ENCODE measurements at regions not wholly inside any gene's neighbourhood (a gene's known extent, or its start where the extent isn't known, plus 50 kb on each side); places are given as distances from the start of the nearest gene placed in this dataset.

- TF ChIP-seq CTCF (IDR thresholded peaks at IDR 0.05; ENCODE audit: unreplicated experiment): no peak
- Mint-ChIP-seq H3K36me3 (no peaks in the 10 kb centered on the region), H3K9me3 (no peaks in the 10 kb centered on the region), H3K4me3 (no peak overlapping the region), H3K4me1 (no peaks in the 10 kb centered on the region), H3K27ac (no peak overlapping the region), H3K27me3 (ENCODE audit: low read depth) (no peaks in the 10 kb centered on the region)
- no peak for DNase-seq (ENCODE audit: low spot score in 2 of 2, unreplicated experiment in 2 of 2)
These were observed 166.9 kb upstream of the ATXN7L3B start for GRCh38 chr12:74370608-74371216.

DNA sequence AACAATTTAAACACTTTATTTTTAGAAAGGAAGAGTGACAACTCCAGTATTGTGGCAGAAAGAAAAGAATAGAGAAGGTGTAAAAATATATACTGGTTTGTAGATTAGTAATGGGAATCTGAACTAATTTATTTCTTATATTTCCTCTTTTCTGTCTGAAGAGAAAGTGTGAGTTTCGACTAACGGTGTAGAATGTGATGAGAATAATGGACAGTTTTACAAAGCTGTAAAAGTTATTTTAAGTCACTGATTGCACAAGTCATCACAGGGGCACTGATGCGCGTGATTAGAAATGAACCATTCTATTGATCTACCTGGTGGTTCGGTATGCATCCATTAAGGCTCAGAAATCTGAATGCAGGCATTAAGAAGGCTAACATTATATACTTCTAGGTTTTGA is 158.5 kb upstream of the ATXN7L3B start:
- no peaks in the 10 kb centered on the region for H3K4me1 Mint-ChIP-seq
- no peak for TF ChIP-seq CTCF (IDR thresholded peaks at IDR 0.05; ENCODE audit: unreplicated experiment)
- no peak overlapping the region for H3K27ac Mint-ChIP-seq
- H3K36me3 Mint-ChIP-seq: no peaks in the 10 kb centered on the region
- no peak for DNase-seq (ENCODE audit: low spot score in 2 of 2, unreplicated experiment in 2 of 2)
- no peak overlapping the region for H3K4me3 Mint-ChIP-seq
- no peaks in the 10 kb centered on the region for H3K27me3 Mint-ChIP-seq (ENCODE audit: low read depth)
- no peaks in the 10 kb centered on the region for H3K9me3 Mint-ChIP-seq

GRCh38 chr12:74381958-74382357 is 155.7 kb upstream of the ATXN7L3B start:
- no peaks in the 10 kb centered on the region for H3K4me1 Mint-ChIP-seq
- TF ChIP-seq CTCF (IDR thresholded peaks at IDR 0.05; ENCODE audit: unreplicated experiment): no peak
- H3K36me3 Mint-ChIP-seq: no peaks in the 10 kb centered on the region
- H3K27me3 Mint-ChIP-seq (ENCODE audit: low read depth): no peaks in the 10 kb centered on the region
- H3K27ac Mint-ChIP-seq: no peak overlapping the region
- H3K4me3 Mint-ChIP-seq: no peak overlapping the region
- no peak for DNase-seq (ENCODE audit: low spot score in 2 of 2, unreplicated experiment in 2 of 2)
- H3K9me3 Mint-ChIP-seq: no peaks in the 10 kb centered on the region

- Mint-ChIP-seq H3K27me3 (ENCODE audit: low read depth) (no peaks in the 10 kb centered on the region), H3K4me1 (no peaks in the 10 kb centered on the region)
- no peak for TF ChIP-seq CTCF (IDR thresholded peaks at IDR 0.05; ENCODE audit: unreplicated experiment)
These were observed 154.7 kb upstream of the ATXN7L3B start for GRCh38 chr12:74382983-74383382.

GRCh38 chr12:74391283-74391682 is 146.4 kb upstream of the ATXN7L3B start:
- no peak overlapping the region for H3K27ac Mint-ChIP-seq
- peaks cover 1% of the 10 kb centered on the region for H3K27me3 Mint-ChIP-seq (ENCODE audit: low read depth)
- TF ChIP-seq CTCF (IDR thresholded peaks at IDR 0.05; ENCODE audit: unreplicated experiment): no peak
- no peak overlapping the region for H3K4me3 Mint-ChIP-seq
- peaks cover 6% of the 10 kb centered on the region for H3K9me3 Mint-ChIP-seq
- no peaks in the 10 kb centered on the region for H3K36me3 Mint-ChIP-seq
- no peak for DNase-seq (ENCODE audit: low spot score in 2 of 2, unreplicated experiment in 2 of 2)
- H3K4me1 Mint-ChIP-seq: no peaks in the 10 kb centered on the region

More at GRCh38 chr12:74382983-74383382, 154.7 kb upstream of the ATXN7L3B start:
- no peak for DNase-seq (ENCODE audit: low spot score in 2 of 2, unreplicated experiment in 2 of 2)
- Mint-ChIP-seq H3K27ac (no peak overlapping the region), H3K9me3 (no peaks in the 10 kb centered on the region), H3K36me3 (no peaks in the 10 kb centered on the region), H3K4me3 (no peak overlapping the region)

GRCh38 chr12:74393272-74393671 is 144.4 kb upstream of the ATXN7L3B start:
- peaks cover 6% of the 10 kb centered on the region for H3K9me3 Mint-ChIP-seq
- no peak for TF ChIP-seq CTCF (IDR thresholded peaks at IDR 0.05; ENCODE audit: unreplicated experiment)
- H3K4me3 Mint-ChIP-seq: no peak overlapping the region
- DNase-seq (ENCODE audit: low spot score in 2 of 2, unreplicated experiment in 2 of 2): no peak
- H3K36me3 Mint-ChIP-seq: no peaks in the 10 kb centered on the region
- peaks cover 1% of the 10 kb centered on the region for H3K27me3 Mint-ChIP-seq (ENCODE audit: low read depth)
- H3K27ac Mint-ChIP-seq: no peak overlapping the region
- no peaks in the 10 kb centered on the region for H3K4me1 Mint-ChIP-seq

Data from mesothelial cell of epicardium (in vitro differentiated cells).